ENCODE measurements at regions not wholly inside any gene's neighbourhood (a gene's known extent, or its start where the extent isn't known, plus 50 kb on each side); places are given as distances from the start of the nearest gene placed in this dataset.

DNA sequence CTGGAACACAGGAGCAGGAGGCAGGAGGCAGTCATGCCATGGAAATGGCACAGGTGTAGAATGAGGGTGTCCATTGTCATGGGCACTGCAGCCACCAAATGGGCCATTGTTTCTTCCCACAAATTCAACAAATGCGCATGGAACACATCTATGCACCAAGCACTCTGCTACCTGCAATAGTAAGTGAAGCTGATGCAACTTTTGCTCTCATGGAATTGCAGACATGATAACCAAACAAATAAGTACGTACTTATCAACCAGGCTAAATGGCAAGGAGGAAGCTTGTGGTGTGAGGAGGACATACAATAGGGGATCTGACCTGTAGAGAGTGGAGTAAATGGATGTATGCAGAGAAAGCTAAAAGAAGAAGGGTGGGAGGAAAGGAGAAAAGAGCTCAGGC is 116.8 kb downstream of the TRIM36 start:
- TF ChIP-seq, protein P1, sequence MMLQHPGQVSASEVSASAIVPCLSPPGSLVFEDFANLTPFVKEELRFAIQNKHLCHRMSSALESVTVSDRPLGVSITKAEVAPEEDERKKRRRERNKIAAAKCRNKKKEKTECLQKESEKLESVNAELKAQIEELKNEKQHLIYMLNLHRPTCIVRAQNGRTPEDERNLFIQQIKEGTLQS (IDR thresholded peaks at IDR 0.05), result no peak
- TF ChIP-seq, protein P2, sequence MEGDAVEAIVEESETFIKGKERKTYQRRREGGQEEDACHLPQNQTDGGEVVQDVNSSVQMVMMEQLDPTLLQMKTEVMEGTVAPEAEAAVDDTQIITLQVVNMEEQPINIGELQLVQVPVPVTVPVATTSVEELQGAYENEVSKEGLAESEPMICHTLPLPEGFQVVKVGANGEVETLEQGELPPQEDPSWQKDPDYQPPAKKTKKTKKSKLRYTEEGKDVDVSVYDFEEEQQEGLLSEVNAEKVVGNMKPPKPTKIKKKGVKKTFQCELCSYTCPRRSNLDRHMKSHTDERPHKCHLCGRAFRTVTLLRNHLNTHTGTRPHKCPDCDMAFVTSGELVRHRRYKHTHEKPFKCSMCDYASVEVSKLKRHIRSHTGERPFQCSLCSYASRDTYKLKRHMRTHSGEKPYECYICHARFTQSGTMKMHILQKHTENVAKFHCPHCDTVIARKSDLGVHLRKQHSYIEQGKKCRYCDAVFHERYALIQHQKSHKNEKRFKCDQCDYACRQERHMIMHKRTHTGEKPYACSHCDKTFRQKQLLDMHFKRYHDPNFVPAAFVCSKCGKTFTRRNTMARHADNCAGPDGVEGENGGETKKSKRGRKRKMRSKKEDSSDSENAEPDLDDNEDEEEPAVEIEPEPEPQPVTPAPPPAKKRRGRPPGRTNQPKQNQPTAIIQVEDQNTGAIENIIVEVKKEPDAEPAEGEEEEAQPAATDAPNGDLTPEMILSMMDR (IDR thresholded peaks at IDR 0.05 in 2 of 3, conservative IDR thresholded peaks at IDR 0.05 in 1 of 3; ENCODE audit: borderline replicate concordance in 1 of 3, insufficient read depth in 1 of 3, low read depth in 2 of 3, low read length in 2 of 3), result no peak
- TF ChIP-seq EZH2 (IDR thresholded peaks at IDR 0.05) (no peak), POLR2A (IDR thresholded peaks at IDR 0.05; ENCODE audit: borderline replicate concordance, extremely low read depth, insufficient read depth, insufficient read length) (no peak), CEBPB (IDR thresholded peaks at IDR 0.05; ENCODE audit: low read depth) (no peak), POLR2AphosphoS5 (IDR thresholded peaks at IDR 0.05; ENCODE audit: low read depth, low read length) (no peak)
